OCI-LY7 (cell line): ENCODE measurements at regions not wholly inside any gene's neighbourhood (a gene's known extent, or its start where the extent isn't known, plus 50 kb on each side); places are given as distances from the start of the nearest gene placed in this dataset.

Experiments
- BruUV-seq: library from RNA; stranded (reverse); fragments of 400-500 nt; replicated peaks from 2 replicates; lab custom pipeline; 2021; lab: Mats Ljungman, UMichigan
- CTCF ChIA-PET: fragments of 300-600 bp; sonication (Branson Sonifier 250); formaldehyde crosslinking; loops from one replicate; lab custom pipeline; 2022; ENCODE audit warnings: antibody characterized with exemption; ENCODE audit not compliant: unreplicated experiment; lab: Charles Lee
- POLR2A ChIA-PET: fragments of 300-600 bp; sonication (Branson Sonifier 250); formaldehyde crosslinking; loops from one replicate; lab custom pipeline; 2022; ENCODE audit warnings: antibody characterized with exemption; lab: Charles Lee
- DNase-seq: peaks from one replicate; pipeline ENCODE4 v3.0.0-alpha.2; 2015; ENCODE audit warnings: low spot score
- H2AFZ ChIP-seq: fragments of 200-600 bp; sonication (generic), shearing (Covaris generic); 2 replicates; pipeline ENCODE4 v1.6.1; 2014; ENCODE audit warnings: mild to moderate bottlenecking, antibody characterized with exemption, low read length, moderate library complexity
- H3K27ac ChIP-seq: fragments of 200-600 bp; sonication (generic); 2 replicates; pipeline ENCODE4 v1.5.1; 2014; ENCODE audit warnings: mixed run types, low read depth, mild to moderate bottlenecking, moderate library complexity, low read length, inconsistent platforms; ENCODE audit not compliant: poor library complexity, severe bottlenecking
- H3K36me3 ChIP-seq: fragments of 200-600 bp; sonication (generic); 2 replicates; pipeline ENCODE4 v1.6.1; 2014; ENCODE audit warnings: mild to moderate bottlenecking, antibody characterized with exemption, low read length, moderate library complexity, mixed read lengths; ENCODE audit not compliant: insufficient read depth
- H3K4me1 ChIP-seq: fragments of 200-600 bp; sonication (generic); 2 replicates; pipeline ENCODE4 v1.5.1; 2014; ENCODE audit warnings: mild to moderate bottlenecking, low read length; ENCODE audit not compliant: insufficient read depth, poor library complexity, severe bottlenecking
- H3K4me2 ChIP-seq: fragments of 200-600 bp; sonication (generic); 2 replicates; pipeline ENCODE4 v1.6.1; 2014; ENCODE audit warnings: mild to moderate bottlenecking, low read length
- H3K4me3 ChIP-seq: fragments of 200-600 bp; sonication (generic); 2 replicates; pipeline ENCODE4 v1.5.1; 2014; ENCODE audit warnings: mild to moderate bottlenecking, low read depth, low read length; ENCODE audit not compliant: poor library complexity, severe bottlenecking
- H3K79me2 ChIP-seq: fragments of 200-600 bp; sonication (generic); 2 replicates; pipeline ENCODE4 v1.6.1; 2016; ENCODE audit warnings: low read depth, mild to moderate bottlenecking, low read length, moderate library complexity, mixed read lengths; ENCODE audit not compliant: insufficient read depth
- H3K9me2 ChIP-seq: fragments of 200-600 bp; sonication (generic); 2 replicates; pipeline ENCODE4 v1.6.1; 2016; ENCODE audit warnings: mild to moderate bottlenecking, low read length, mixed read lengths; ENCODE audit not compliant: insufficient read depth
- H3K9me3 ChIP-seq: fragments of 200-600 bp; sonication (generic); 2 replicates; pipeline ENCODE4 v1.6.1; 2014; ENCODE audit warnings: mild to moderate bottlenecking, mixed run types, low read length, mixed read lengths
- H4K20me1 ChIP-seq: fragments of 200-600 bp; sonication (generic); 2 replicates; pipeline ENCODE4 v1.6.1; 2014; ENCODE audit warnings: mild to moderate bottlenecking, antibody characterized with exemption, low read length, moderate library complexity, mixed read lengths; ENCODE audit not compliant: insufficient read depth
- CTCF ChIP-seq: fragments of 200-600 bp; sonication (generic); conservative IDR thresholded peaks from 2 replicates; pipeline ENCODE4 v1.5.1; 2014; ENCODE audit warnings: mild to moderate bottlenecking, antibody characterized with exemption, low read length, moderate library complexity, mixed read lengths
- EZH2phosphoT487 ChIP-seq: fragments of 200-600 bp; sonication (generic); IDR thresholded peaks from 2 replicates; pipeline ENCODE4 v1.6.1; 2018; ENCODE audit warnings: low read depth, borderline replicate concordance, mild to moderate bottlenecking, mixed run types, antibody characterized with exemption, low read length, moderate library complexity, mixed read lengths
- intact Hi-C: fragments of 100-400 bp; cut with micrococcal nuclease; formaldehyde crosslinking; loops from one replicate; pipeline ENCODE4 v1.10.0; 2022; ENCODE audit not compliant: unreplicated experiment

- H3K9me2 ChIP-seq = no peaks in the 10 kb centered on the region
- no peak for TF ChIP-seq CTCF
- TF ChIP-seq EZH2phosphoT487 = no peak
- no peak overlapping the region for H2AFZ ChIP-seq
- POLR2A ChIA-PET = no interaction called here
- no peaks in the 10 kb centered on the region for H4K20me1 ChIP-seq
- H3K36me3 ChIP-seq = no peaks in the 10 kb centered on the region
- no peaks in the 10 kb centered on the region for H3K9me3 ChIP-seq
- no TSS peak for BruUV-seq
- DNase-seq = no peak
- H3K4me1 ChIP-seq = peaks cover 17% of the 10 kb centered on the region
- no peak overlapping the region for H3K27ac ChIP-seq
- H3K4me3 ChIP-seq = no peak overlapping the region
- no peak overlapping the region for H3K4me2 ChIP-seq
- intact Hi-C loops = no loop called here
- CTCF ChIA-PET = no interaction called here
- no peaks in the 10 kb centered on the region for H3K79me2 ChIP-seq
Observed at GRCh38 chr1:101314244-101314643, 77.4 kb downstream of the S1PR1 start.

- CTCF ChIA-PET = no interaction called here
- H3K9me2 ChIP-seq = no peaks in the 10 kb centered on the region
- H3K36me3 ChIP-seq = no peaks in the 10 kb centered on the region
- no peaks in the 10 kb centered on the region for H4K20me1 ChIP-seq
- no peaks in the 10 kb centered on the region for H3K9me3 ChIP-seq
- H3K4me3 ChIP-seq = no peak overlapping the region
- H3K27ac ChIP-seq = no peak overlapping the region
- no peak overlapping the region for H3K4me2 ChIP-seq
- intact Hi-C loops = no loop called here
- H3K79me2 ChIP-seq = no peaks in the 10 kb centered on the region
- POLR2A ChIA-PET = interaction anchor here (1.0 kb wide), 1 partner anchor 122 kb away, joined by 3 read pairs; no protein-coding TSS in a partner anchor
- H3K4me1 ChIP-seq = peaks cover 2% of the 10 kb centered on the region
- TF ChIP-seq EZH2phosphoT487 (no peak), CTCF (no peak)
- BruUV-seq = no TSS peak
- H2AFZ ChIP-seq = no peak overlapping the region
- DNase-seq = no peak
Observed at GRCh38 chr1:101316256-101316655, 79.4 kb downstream of the S1PR1 start.

GRCh38 chr1:101316799-101317198, 80.0 kb downstream of the S1PR1 start:
- Histone ChIP-seq H4K20me1 (no peaks in the 10 kb centered on the region), H3K4me3 (no peak overlapping the region), H3K4me1 (no peaks in the 10 kb centered on the region), H3K4me2 (no peak overlapping the region), H3K36me3 (no peaks in the 10 kb centered on the region), H2AFZ (no peak overlapping the region), H3K27ac (no peak overlapping the region), H3K9me3 (no peaks in the 10 kb centered on the region), H3K9me2 (no peaks in the 10 kb centered on the region), H3K79me2 (no peaks in the 10 kb centered on the region)
- intact Hi-C loops = no loop called here
- BruUV-seq = no TSS peak
- CTCF ChIA-PET = no interaction called here
- TF ChIP-seq EZH2phosphoT487 (no peak), CTCF (no peak)
- DNase-seq = no peak
- POLR2A ChIA-PET = interaction anchor here (0.7 to 1.5 kb wide), 4 partner anchors 11 to 307 kb away, joined by 3 to 11 read pairs (median 4); no protein-coding TSS in a partner anchor
